HG02840 (cell line): ENCODE measurements at regions not wholly inside any gene's neighbourhood (a gene's known extent, or its start where the extent isn't known, plus 50 kb on each side); places are given as distances from the start of the nearest gene placed in this dataset.
"Not testable (repeated sequence)": the region's sequence is repeated elsewhere in the genome, so short reads cannot be mapped to it uniquely, and the experiment has no call there.

ENCODE experiments used
- ATAC-seq: cut with Tn5 transposase; IDR thresholded peaks from one replicate; pipeline ENCODE4 v1.9.1; 2021; ENCODE audit warnings: mild to moderate bottlenecking, moderate library complexity, moderate number of reproducible peaks; ENCODE audit not compliant: unreplicated experiment, low FRiP score

DNA sequence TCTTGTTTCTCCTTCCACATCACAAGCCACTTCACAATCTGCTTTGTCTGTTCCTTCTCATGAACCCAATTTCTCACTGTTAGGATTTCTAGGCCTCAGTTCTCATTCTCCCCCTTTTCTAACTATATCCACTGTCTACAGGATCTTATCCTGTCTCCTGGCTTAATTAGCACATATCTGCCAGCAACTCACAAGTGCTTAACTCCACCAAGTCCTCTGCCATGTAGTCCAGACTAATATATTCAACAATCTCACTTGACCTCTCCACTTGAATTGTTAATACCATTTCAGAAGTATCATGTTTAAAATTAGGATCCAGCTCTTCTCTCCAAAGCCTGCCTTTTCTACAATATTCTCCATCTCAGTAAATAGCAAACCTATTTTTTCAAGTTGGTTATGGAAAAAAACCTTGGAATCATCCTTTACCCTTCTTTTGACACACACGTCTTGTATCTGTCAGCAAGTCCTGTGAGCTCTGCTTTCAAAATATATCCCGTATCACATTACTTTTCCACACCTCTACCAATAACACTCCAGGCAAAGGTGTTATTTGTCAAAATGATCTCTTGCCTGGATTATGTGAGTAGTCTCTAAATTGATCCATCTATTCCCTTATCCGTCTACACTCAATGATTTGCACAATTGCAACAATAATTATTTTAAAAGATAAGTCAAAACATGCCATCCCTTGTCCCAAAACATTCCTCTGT, 127.2 kb upstream of the SLIT2 start:
- no peak for ATAC-seq

DNA sequence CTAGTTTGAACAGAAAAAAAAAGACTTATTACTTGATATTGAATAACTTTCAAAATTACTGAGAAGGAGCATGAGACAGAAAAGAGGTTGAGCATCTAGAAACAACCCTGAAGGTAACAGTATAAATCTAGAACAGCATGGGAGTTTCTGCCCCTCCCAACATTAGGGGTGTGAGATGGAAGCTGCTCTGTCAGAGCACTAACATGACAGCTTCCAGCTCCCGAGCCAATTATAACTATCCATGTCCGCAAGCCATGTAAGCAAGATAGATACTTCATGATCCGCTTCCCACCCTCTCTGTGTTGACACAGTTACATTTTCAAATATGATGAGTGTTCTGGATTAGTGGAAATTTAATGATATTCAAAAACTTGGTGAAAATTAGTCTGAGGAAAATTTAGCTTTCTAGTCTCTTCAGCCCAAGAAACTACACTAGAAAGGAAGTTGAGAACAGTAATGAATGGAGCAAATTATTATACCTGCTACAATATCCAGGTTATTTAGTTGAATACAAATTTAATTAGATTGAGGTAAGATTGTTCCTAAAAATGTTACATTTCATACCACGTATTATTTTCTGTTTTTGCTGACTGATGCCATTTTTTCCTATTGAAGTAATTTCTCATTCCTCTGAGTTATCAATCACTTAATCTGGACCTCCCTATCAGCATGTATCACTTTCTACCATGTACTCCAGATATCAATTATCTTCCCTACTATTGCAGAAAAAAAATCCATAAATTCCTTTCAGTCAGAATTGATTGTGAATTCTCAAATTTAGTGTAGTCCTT, 129.3 kb upstream of the SLIT2 start:
- no peak for ATAC-seq

DNA sequence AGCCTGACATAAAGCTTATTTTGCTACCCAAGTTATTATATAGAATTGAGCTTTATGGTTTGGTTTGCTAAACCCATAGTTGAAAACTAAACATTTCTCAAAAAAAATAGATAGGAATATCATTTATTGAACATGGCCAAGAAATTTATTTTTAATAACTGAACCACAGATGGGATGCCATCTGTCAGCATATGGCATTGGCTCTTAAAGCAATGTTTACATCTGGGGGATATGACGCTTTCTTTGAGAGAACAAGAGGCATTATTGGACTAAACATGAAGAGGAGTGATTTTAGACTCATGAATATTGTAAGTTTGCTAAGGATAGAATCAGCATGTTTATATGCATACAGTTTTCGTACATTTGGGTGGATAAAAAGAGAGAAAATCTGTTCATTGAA, 132.6 kb upstream of the SLIT2 start:
- ATAC-seq = no peak

- ATAC-seq = no peak
Observed at GRCh38 chr4:20109391-20109790, 142.3 kb upstream of the SLIT2 start.

DNA sequence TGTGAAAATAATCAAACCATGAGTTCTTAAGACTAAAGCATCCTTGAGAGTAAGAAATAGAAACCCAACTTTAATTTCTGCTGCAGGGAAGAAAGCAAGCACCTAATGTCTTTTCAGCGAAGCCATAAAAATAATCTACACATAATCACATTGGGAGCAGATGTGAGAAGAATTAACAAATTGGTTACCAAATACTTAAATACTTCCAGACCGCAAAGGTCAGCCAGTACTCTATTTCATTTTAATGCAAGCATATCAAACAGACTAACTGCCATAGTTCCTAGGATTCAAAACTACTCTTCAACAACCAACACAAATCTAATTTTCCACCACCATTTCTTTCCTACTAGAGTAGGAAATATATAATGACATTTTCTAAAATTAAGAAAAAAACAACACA, 144.8 kb upstream of the SLIT2 start:
- no peak for ATAC-seq

- no peak for ATAC-seq
Observed at GRCh38 chr4:20101831-20102230, 149.9 kb upstream of the SLIT2 start.

- no peak for ATAC-seq
Observed at GRCh38 chr4:20096911-20097310, 154.8 kb upstream of the SLIT2 start.

DNA sequence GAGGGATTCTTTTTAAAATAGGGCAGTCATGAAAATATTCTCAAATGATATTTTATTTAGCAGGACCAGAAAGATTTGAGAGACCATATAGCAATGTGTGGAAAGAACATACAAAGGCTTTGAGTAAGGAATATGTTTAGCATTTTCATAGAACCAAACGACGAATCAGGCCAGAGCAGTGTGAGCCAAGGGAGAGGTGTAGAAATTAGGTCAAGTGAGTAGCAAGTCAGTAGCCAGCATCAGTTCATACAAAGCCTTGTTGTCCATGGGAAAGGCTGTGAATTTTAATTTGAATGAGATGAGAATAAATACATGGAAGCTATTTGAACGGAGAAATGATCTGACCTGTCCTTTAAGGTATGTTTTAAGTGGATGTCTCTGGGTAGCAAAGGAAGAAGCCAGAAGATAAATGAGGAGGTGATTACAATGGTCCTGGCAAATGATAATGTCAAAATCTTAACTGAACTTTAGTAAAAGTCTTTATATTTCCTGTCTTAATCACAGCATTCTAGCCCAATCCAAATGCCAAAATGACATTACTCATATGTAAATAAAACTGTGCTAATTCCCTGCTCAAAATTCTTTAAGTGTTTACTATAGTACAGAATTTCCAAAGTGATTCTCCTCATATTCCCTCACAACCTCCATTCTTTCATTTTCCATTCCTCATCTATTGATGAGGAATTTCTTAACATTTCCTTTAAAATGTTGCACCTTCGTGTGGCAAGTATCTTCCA, 155.7 kb upstream of the SLIT2 start:
- no peak for ATAC-seq

- ATAC-seq = no peak
Observed at GRCh38 chr4:20091781-20092180, 159.9 kb upstream of the SLIT2 start.

DNA sequence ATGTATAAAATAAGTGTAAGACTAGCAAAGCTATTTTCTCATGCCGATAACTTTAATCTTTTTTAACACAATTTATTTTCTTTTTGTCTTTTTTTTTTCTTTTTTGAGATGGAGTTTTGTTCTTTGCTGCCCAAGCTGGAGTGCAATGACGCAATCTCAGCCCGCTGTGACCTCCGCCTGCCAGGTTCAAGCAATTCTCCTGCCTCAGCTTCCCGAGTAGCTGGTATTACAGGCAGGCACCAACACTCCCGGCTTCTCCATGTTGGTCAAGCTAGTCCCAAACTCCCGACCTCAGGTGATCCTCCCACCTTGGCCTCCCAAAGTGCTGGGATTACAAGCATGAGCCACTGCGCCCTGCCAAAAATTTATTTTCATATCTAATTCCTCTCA, 164.2 kb upstream of the SLIT2 start:
- no peak for ATAC-seq

- no peak for ATAC-seq
Observed at GRCh38 chr4:20086799-20087521, 164.7 kb upstream of the SLIT2 start.

DNA sequence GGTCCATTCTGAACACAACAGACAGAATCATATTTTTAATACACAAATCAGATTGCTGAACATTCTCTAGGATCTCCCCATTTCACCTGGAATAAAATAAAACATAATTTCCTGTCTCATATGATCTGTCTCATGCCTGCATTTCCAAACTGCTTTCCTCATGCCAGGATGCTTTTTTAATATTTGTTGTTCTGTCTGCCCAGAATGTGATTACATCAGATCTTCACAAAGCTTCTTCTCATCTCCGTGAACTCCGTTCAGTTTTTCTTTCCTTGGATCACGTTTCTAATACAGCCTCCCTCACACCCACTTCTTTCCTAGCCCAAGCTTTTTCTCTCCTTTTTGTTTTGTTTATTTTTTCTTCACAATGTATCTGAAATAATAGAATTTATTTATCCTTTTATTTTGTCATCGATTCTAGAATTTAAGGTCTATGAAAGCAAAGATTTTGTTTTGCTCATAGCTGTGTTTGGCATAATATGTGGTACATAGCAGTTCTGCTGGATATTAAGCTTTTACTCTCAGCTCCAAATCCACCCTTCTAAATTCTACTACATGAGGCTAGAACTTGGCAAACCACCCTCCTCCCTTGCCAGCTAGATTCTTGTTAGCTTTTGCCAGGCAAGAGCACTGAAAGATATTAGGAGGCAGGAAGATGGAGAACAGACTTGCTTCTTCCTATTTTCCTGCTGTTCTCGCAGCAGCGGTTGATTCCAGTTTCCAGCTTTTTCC, 165.5 kb upstream of the SLIT2 start:
- ATAC-seq = no peak

GRCh38 chr4:20085653-20086052, 166.1 kb upstream of the SLIT2 start:
- ATAC-seq = no peak

DNA sequence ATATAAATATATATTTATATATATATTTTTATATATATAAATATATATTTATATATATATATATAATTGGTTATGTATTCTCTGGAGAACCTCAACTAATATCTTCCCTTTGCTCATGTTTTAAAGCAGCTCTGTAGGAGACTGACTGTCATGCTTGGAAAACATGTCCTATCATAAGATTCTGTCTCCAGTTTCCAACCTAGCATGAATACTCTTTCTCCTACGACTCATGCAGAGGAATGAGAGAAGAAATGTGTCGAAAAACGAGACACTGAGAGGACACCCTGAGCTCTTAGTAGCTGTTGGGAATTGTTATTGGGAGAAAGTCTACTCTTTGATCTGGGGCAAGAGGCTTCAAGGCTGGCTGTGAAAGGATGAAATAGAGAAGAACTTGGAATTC, 166.5 kb upstream of the SLIT2 start:
- ATAC-seq = no peak

DNA sequence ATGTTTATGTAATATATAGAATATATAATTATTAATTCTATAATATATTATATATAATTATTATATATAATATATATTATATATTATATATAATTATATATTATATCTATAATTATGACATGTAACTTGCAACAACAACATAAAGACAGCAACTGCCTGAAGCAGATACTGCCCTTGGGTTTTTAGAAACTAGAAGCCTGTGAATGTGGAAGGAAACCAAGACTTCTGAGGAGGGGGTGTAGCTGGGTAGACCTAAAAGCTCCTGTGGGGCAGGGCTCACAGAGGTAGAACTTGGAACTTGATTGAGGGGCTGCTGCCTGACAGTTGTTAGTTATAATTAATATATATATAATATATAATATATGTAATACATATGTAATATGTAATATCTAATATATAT, 167.2 kb upstream of the SLIT2 start:
- no peak for ATAC-seq

DNA sequence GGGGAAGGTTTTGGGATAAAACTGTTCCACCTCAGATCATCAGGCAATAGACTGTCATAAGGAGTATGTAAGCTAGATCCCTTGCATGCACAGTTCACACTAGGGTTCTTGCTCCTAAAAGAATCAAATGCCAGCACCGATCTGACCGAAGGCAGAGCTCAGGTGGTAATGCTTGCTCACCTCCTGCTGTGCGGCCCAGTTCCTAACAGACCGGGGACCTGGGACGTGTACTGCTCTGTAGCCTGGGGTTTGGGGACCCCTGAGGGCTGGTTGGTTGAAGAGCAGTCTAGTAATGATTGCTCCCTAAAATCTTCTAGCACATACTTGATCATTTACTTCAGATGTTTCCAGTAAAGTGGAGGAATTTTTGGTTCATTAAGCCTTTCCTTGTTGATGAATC, 173.1 kb upstream of the SLIT2 start:
- no peak for ATAC-seq

- no peak for ATAC-seq
Observed at GRCh38 chr4:20075248-20075871, 176.3 kb upstream of the SLIT2 start.

- no peak for ATAC-seq
Observed at GRCh38 chr4:20074450-20074849, 177.3 kb upstream of the SLIT2 start.

- no peak for ATAC-seq
Observed at GRCh38 chr4:20065952-20066351, 185.8 kb upstream of the SLIT2 start.

DNA sequence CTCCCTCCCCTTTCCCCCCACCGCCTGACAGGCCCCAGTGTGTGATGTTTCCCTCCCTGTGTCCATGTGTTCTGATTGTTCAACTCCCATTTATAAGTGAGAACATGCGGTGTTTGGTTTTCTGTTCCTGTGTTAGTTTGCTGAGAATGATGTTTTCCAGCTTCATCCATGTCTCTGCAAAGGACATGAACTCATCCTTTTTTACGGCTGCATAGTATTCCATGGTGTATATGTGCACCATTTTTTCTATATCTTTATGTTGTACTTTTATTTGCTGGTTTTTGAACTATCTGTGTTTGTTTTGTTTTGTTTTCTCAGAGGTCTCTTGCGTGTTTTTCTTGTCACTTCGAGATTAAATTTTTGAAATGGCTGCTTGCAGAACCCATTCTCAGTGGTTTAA, 188.8 kb upstream of the SLIT2 start:
- ATAC-seq = not testable (repeated sequence)
